NCI-H2107 treated with DMSO at 0.1 percent for 48 hours (cell line): ENCODE measurements at regions not wholly inside any gene's neighbourhood (a gene's known extent, or its start where the extent isn't known, plus 50 kb on each side); places are given as distances from the start of the nearest gene placed in this dataset.

Experiments
- DNase-seq: peaks from one replicate; lab custom pipeline; 2025; ENCODE audit not compliant: unreplicated experiment; lab: John Stamatoyannopoulos, UW

- DNase-seq = no peak
Observed at GRCh38 chr7:106423821-106424475, 139.2 kb upstream of the NAMPT start.

- peak; percentile 69 for DNase-seq
Observed at GRCh38 chr7:106423111-106423510, 138.3 kb upstream of the NAMPT start.

GRCh38 chr7:106421181-106421762 is 136.5 kb upstream of the NAMPT start:
- peak; percentile 88 for DNase-seq

GRCh38 chr7:106420736-106421135 is 136.0 kb upstream of the NAMPT start:
- DNase-seq = no peak

- DNase-seq = no peak
Observed at GRCh38 chr7:106420210-106420609, 135.4 kb upstream of the NAMPT start.

GRCh38 chr7:106419455-106420182 is 134.8 kb upstream of the NAMPT start:
- no peak for DNase-seq

GRCh38 chr7:106418526-106418925 is 133.7 kb upstream of the NAMPT start:
- DNase-seq = no peak

GRCh38 chr7:106418094-106418493 is 133.3 kb upstream of the NAMPT start:
- DNase-seq = no peak

- DNase-seq = no peak
Observed at GRCh38 chr7:106417273-106417902, 132.6 kb upstream of the NAMPT start.

- no peak for DNase-seq
Observed at GRCh38 chr7:106416430-106416829, 131.6 kb upstream of the NAMPT start.

- no peak for DNase-seq
Observed at GRCh38 chr7:106415433-106415832, 130.7 kb upstream of the NAMPT start.

- DNase-seq = no peak
Observed at GRCh38 chr7:106413446-106413845, 128.7 kb upstream of the NAMPT start.

- no peak for DNase-seq
Observed at GRCh38 chr7:106405697-106406141, 120.9 kb upstream of the NAMPT start.

- no peak for DNase-seq
Observed at GRCh38 chr7:106402898-106403297, 118.1 kb upstream of the NAMPT start.

- no peak for DNase-seq
Observed at GRCh38 chr7:106400923-106401322, 116.1 kb upstream of the NAMPT start.

GRCh38 chr7:106398786-106399185 is 114.0 kb upstream of the NAMPT start:
- no peak for DNase-seq

- DNase-seq = no peak
Observed at GRCh38 chr7:106397994-106398393, 113.2 kb upstream of the NAMPT start.

GRCh38 chr7:106394526-106394925 is 109.7 kb upstream of the NAMPT start:
- no peak for DNase-seq

GRCh38 chr7:106393564-106394251 is 108.9 kb upstream of the NAMPT start:
- DNase-seq = no peak

- no peak for DNase-seq
Observed at GRCh38 chr7:106392590-106392989, 107.8 kb upstream of the NAMPT start.

GRCh38 chr7:106392144-106392543 is 107.4 kb upstream of the NAMPT start:
- DNase-seq = no peak
